Esophagus squamous epithelium (tissue), 4 donors: ENCODE measurements at regions not wholly inside any gene's neighbourhood (a gene's known extent, or its start where the extent isn't known, plus 50 kb on each side); places are given as distances from the start of the nearest gene placed in this dataset.

Experiments used
- POLR2A ChIP-seq, 4 donors: fragments of 450-650 bp; IDR thresholded peaks; one replicate each; pipeline ENCODE4 v1.6.1; 2017; ENCODE audit warnings: antibody characterized with exemption in 4 of 4, mild to moderate bottlenecking in 4 of 4, moderate library complexity in 3 of 4
- TF ChIP-seq, protein P1 (sequence below), 6 experiments: fragments of 450-650 bp in 4 of 6; fragments of 200-600 bp in 2 of 6; sonication (generic) in 2 of 6; IDR thresholded peaks; one replicate each; pipeline ENCODE4 v1.5.1; 2016 to 2019; ENCODE audit warnings: antibody characterized with exemption in 6 of 6, mild to moderate bottlenecking in 4 of 6, moderate library complexity in 4 of 6

DNA sequence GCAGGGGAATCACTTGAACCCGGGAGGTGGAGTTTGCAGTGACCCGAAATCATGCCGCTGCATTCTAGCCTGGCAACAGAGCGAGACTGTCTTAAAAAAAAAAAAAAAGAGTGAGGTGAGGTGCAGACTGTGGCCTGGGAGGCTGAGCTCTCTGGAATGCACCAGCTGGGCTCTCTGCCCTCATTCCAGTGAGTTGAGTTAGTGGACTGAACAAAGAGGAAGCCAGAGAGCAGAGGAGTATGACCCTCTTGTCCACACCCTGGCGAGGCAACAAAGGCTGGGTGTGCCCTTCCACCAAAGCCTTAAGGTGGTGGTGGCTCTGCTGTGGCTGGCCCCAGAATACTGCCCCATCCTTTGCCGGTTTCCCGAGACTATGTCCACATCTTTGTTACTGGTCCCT, 71.3 kb upstream of the ACKR3 start:
- no peak for TF ChIP-seq POLR2A (IDR thresholded peaks at IDR 0.05)
- TF ChIP-seq, protein P1, sequence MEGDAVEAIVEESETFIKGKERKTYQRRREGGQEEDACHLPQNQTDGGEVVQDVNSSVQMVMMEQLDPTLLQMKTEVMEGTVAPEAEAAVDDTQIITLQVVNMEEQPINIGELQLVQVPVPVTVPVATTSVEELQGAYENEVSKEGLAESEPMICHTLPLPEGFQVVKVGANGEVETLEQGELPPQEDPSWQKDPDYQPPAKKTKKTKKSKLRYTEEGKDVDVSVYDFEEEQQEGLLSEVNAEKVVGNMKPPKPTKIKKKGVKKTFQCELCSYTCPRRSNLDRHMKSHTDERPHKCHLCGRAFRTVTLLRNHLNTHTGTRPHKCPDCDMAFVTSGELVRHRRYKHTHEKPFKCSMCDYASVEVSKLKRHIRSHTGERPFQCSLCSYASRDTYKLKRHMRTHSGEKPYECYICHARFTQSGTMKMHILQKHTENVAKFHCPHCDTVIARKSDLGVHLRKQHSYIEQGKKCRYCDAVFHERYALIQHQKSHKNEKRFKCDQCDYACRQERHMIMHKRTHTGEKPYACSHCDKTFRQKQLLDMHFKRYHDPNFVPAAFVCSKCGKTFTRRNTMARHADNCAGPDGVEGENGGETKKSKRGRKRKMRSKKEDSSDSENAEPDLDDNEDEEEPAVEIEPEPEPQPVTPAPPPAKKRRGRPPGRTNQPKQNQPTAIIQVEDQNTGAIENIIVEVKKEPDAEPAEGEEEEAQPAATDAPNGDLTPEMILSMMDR (IDR thresholded peaks at IDR 0.05) = no peak
